RWPE2 (cell line): ENCODE measurements at regions not wholly inside any gene's neighbourhood (a gene's known extent, or its start where the extent isn't known, plus 50 kb on each side); places are given as distances from the start of the nearest gene placed in this dataset.

Source experiments
- ATAC-seq: fragments of 200-7000 bp; cut with Tn5 transposase; 3 replicates; pipeline ENCODE4 v1.9.1; 2021; ENCODE audit warnings: low read depth
- DNase-seq: peaks from one replicate; pipeline ENCODE4 v3.0.0-alpha.2; 2020; ENCODE audit warnings: low spot score
- H3K27ac ChIP-seq: fragments of 450-650 bp; 2 replicates; pipeline ENCODE4 v1.5.1; 2017; ENCODE audit warnings: mild to moderate bottlenecking; ENCODE audit not compliant: poor library complexity, severe bottlenecking
- H3K27me3 ChIP-seq: fragments of 250-450 bp; sonication (Bioruptor Pico); 2 replicates; pipeline ENCODE4 v1.5.1; 2021; ENCODE audit warnings: mild to moderate bottlenecking, moderate library complexity; ENCODE audit not compliant: insufficient read depth, poor library complexity, severe bottlenecking
- H3K36me3 ChIP-seq: fragments of 250-450 bp; sonication (Bioruptor Pico); 2 replicates; pipeline ENCODE4 v1.5.1; 2020; ENCODE audit warnings: low read depth, mild to moderate bottlenecking, moderate library complexity
- H3K4me1 ChIP-seq: fragments of 250-450 bp; sonication (Bioruptor Pico); 2 replicates; pipeline ENCODE4 v1.5.1; 2021; ENCODE audit warnings: mild to moderate bottlenecking, moderate library complexity; ENCODE audit not compliant: insufficient read depth, poor library complexity, severe bottlenecking
- H3K4me3 ChIP-seq: fragments of 250-450 bp; sonication (Bioruptor Pico); 2 replicates; pipeline ENCODE4 v1.5.1; 2021; ENCODE audit warnings: mild to moderate bottlenecking, moderate library complexity; ENCODE audit not compliant: severe bottlenecking
- H3K9me3 ChIP-seq: fragments of 250-450 bp; sonication (Bioruptor Pico); 2 replicates; pipeline ENCODE4 v1.5.1; 2021; ENCODE audit warnings: mild to moderate bottlenecking, moderate library complexity; ENCODE audit not compliant: severe bottlenecking
- TF ChIP-seq, protein P1 (sequence below): fragments of 450-650 bp; IDR thresholded peaks from one replicate; pipeline ENCODE4 v1.5.1; 2017; ENCODE audit warnings: mild to moderate bottlenecking, moderate library complexity; ENCODE audit not compliant: poor library complexity, severe bottlenecking

DNA sequence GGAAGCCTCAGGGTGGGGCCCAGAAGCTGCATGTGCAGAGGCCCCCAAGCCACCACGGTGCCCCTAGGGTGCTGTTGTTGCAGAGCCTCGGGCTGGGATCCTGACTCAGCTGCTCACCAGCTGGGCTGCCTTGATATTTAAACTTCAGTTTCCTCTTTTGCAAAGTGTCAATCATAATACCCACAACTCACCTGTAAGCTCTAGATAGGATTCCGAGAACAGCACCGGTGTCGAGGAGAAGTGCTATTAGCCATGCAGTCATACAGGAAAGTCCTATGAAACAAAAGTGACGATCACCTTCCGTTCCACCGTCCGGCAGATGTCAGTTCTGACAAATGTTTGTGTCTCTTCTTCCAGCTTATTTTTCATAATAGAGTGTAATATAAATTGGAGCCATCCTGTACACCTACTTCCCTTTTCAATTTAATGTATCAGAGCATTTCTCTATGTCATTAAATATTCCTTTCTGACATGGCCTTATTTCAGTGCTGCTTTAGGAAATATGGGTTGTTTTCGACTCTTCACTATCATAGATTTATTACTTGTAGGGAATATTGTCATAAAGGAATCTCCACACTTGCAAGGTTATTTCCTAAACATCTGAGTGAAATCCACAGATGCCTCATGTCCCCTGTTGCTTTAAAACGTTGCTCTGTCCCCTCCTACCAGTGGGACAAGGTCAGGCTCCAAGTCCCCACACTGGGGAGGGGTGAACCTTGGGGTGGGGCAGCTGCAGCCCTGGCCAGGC, 100.8 kb downstream of the SIK1 start:
- Histone ChIP-seq H3K4me3 (no peak overlapping the region), H3K9me3 (no peaks in the 10 kb centered on the region), H3K4me1 (peaks cover under 1% of the 10 kb centered on the region), H3K36me3 (no peaks in the 10 kb centered on the region), H3K27me3 (no peaks in the 10 kb centered on the region), H3K27ac (no peak overlapping the region)
- no peak for ATAC-seq
- TF ChIP-seq, protein P1, sequence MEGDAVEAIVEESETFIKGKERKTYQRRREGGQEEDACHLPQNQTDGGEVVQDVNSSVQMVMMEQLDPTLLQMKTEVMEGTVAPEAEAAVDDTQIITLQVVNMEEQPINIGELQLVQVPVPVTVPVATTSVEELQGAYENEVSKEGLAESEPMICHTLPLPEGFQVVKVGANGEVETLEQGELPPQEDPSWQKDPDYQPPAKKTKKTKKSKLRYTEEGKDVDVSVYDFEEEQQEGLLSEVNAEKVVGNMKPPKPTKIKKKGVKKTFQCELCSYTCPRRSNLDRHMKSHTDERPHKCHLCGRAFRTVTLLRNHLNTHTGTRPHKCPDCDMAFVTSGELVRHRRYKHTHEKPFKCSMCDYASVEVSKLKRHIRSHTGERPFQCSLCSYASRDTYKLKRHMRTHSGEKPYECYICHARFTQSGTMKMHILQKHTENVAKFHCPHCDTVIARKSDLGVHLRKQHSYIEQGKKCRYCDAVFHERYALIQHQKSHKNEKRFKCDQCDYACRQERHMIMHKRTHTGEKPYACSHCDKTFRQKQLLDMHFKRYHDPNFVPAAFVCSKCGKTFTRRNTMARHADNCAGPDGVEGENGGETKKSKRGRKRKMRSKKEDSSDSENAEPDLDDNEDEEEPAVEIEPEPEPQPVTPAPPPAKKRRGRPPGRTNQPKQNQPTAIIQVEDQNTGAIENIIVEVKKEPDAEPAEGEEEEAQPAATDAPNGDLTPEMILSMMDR, result no peak
- DNase-seq, result no peak

DNA sequence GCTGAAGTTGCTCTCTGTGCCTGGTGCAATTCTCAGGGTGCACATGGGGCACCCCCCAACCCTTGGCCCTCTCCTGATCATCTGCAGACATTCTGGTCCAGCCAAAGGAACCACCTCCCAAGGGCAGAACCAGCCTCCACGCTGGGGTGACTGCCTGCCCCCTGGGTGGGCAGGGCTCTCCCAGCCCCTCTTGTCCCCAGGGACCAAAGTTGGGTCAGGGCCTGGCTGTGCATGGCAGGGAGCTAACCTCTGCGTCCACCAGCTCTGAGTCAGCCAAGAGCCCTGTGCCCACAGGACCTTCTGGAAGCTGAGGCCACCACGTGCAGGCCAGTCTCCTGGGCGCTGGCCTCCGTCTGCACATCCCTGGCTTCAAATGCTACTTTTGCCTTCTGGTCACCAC, 101.9 kb downstream of the SIK1 start:
- Histone ChIP-seq H3K27me3 (no peaks in the 10 kb centered on the region), H3K27ac (no peak overlapping the region), H3K4me3 (no peak overlapping the region), H3K9me3 (no peaks in the 10 kb centered on the region), H3K36me3 (no peaks in the 10 kb centered on the region), H3K4me1 (peaks cover 12% of the 10 kb centered on the region)
- DNase-seq (no peak), ATAC-seq (no peak)
- TF ChIP-seq, protein P1, result no peak

GRCh38 chr21:43324596-43324995, 102.3 kb downstream of the SIK1 start:
- H3K27ac ChIP-seq, result no peak overlapping the region
- TF ChIP-seq, protein P1, result no peak

DNA sequence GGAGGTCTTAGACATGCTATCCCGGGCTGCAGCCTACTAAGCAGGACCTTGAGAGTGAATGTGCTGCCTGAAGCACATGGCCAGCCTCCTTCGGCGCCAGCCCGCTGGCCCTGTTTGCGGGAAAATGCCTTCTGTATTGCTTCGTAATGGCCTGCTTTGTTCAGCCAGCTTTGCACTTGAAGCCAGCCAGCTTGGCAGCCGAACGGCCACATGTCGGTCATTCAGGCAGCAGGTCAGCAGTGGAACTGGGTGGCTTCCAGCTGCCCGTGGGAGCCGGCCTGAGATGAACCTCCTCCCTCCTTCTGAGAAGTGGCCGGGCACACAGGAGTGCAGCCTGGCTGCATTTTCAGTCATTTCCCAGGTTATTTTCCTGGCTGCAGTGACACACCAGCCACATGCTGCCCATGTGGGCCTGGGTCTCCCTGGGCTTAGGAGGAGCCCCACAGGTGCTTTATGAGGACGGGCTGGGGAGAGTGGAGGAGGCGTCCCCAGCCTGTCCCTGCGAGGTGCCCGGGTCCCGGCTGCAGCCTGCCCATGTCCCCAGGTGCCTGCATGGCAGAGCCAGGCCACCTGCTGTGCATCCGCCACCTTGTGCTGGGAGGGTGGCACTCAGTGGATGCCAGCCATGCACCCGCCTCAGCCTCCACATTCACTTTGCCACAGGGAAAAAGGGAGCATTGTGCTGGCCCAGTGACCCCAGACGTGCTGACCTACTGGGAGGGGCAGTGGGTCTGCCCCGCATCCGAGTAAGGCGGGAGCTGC, 103.5 kb downstream of the SIK1 start:
- TF ChIP-seq, protein P1, result no peak
- H3K27ac ChIP-seq, result no peak overlapping the region
- H3K4me3 ChIP-seq, result no peak overlapping the region
- no peaks in the 10 kb centered on the region for H3K36me3 ChIP-seq
- H3K4me1 ChIP-seq, result peaks cover 28% of the 10 kb centered on the region
- no peak for ATAC-seq
- H3K27me3 ChIP-seq, result no peaks in the 10 kb centered on the region
- H3K9me3 ChIP-seq, result no peaks in the 10 kb centered on the region
- DNase-seq, result no peak

More at GRCh38 chr21:43324596-43324995, 102.3 kb downstream of the SIK1 start:
- no peaks in the 10 kb centered on the region for H3K9me3 ChIP-seq
- H3K36me3 ChIP-seq, result no peaks in the 10 kb centered on the region
- H3K4me3 ChIP-seq, result no peak overlapping the region
- DNase-seq (no peak), ATAC-seq (no peak)
- H3K27me3 ChIP-seq, result no peaks in the 10 kb centered on the region
- peaks cover 16% of the 10 kb centered on the region for H3K4me1 ChIP-seq
